Karpas-422 (cell line): ENCODE measurements at regions not wholly inside any gene's neighbourhood (a gene's known extent, or its start where the extent isn't known, plus 50 kb on each side); places are given as distances from the start of the nearest gene placed in this dataset.
"Not testable (repeated sequence)": the region's sequence is repeated elsewhere in the genome, so short reads cannot be mapped to it uniquely, and the experiment has no call there.

Experiments
- DNase-seq: peaks from one replicate; pipeline ENCODE4 v3.0.0-alpha.2; 2015
- H2AFZ ChIP-seq: fragments of 200-600 bp; sonication (generic); 2 replicates; pipeline ENCODE4 v1.6.1; 2014; ENCODE audit warnings: antibody characterized with exemption, low read length, mixed read lengths
- H3K27ac ChIP-seq: fragments of 200-600 bp; sonication (generic); 2 replicates; pipeline ENCODE4 v1.5.1; 2014; ENCODE audit warnings: mild to moderate bottlenecking, low read length, moderate library complexity
- H3K27me3 ChIP-seq: fragments of 200-600 bp; sonication (generic); 2 replicates; pipeline ENCODE4 v1.6.1; 2014; ENCODE audit warnings: low read length, mixed read lengths
- H3K36me3 ChIP-seq: fragments of 200-600 bp; sonication (generic); 2 replicates; pipeline ENCODE4 v1.6.1; 2014; ENCODE audit warnings: low read length, mixed read lengths; ENCODE audit not compliant: insufficient read depth
- H3K4me1 ChIP-seq: fragments of 200-600 bp; sonication (generic); 2 replicates; pipeline ENCODE4 v1.6.1; 2014; ENCODE audit warnings: mild to moderate bottlenecking, low read length, mixed read lengths
- H3K4me2 ChIP-seq: fragments of 200-600 bp; sonication (generic); 2 replicates; pipeline ENCODE4 v1.6.1; 2014; ENCODE audit warnings: low read length, low read depth, mild to moderate bottlenecking; ENCODE audit not compliant: poor library complexity, severe bottlenecking
- H3K4me3 ChIP-seq: fragments of 200-600 bp; sonication (generic); 2 replicates; pipeline ENCODE4 v1.5.1; 2014; ENCODE audit warnings: mild to moderate bottlenecking, antibody characterized with exemption, low read length, mixed read lengths
- H3K79me2 ChIP-seq: fragments of 200-600 bp; sonication (generic); 2 replicates; pipeline ENCODE4 v1.6.1; 2014; ENCODE audit warnings: mild to moderate bottlenecking, low read length, mixed read lengths
- H3K9ac ChIP-seq: fragments of 200-600 bp; sonication (generic); 2 replicates; pipeline ENCODE4 v1.6.0; 2014; ENCODE audit warnings: low read length
- H3K9me2 ChIP-seq: fragments of 200-600 bp; sonication (generic), shearing (Covaris generic); replicated peaks from 2 replicates; pipeline ENCODE4 v1.6.0; 2014; ENCODE audit warnings: mild to moderate bottlenecking, low read length, moderate library complexity; ENCODE audit not compliant: insufficient read depth
- H3K9me3 ChIP-seq: fragments of 300-700, 200-600 bp; sonication (generic); 2 replicates; pipeline ENCODE4 v1.6.1; 2014; ENCODE audit warnings: low read length, mixed read lengths
- H4K20me1 ChIP-seq: fragments of 200-600 bp; sonication (generic); 2 replicates; pipeline ENCODE4 v1.6.1; 2014; ENCODE audit warnings: mild to moderate bottlenecking, antibody characterized with exemption, low read length, low read depth; ENCODE audit not compliant: insufficient read depth

DNA sequence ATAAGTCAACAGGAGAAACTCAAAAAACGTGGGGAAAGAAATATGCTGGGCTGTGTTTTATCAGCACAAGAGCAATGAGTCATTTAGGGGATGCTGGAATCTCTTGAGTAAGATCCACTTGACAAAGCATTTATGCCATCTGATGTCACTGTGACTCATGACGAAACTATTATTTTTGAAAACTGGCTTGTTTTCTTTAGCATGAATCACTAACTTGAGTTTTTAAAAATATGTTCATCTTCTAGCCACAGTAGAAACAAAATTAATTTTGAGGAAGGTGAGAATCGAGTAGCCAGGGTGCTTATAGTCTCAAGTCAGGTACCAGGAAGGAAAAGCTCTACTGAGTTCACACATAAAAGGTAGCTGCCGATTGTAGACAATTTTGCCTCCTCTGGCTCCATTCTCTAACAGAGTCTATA is 456.2 kb upstream of the MGAT4C start:
- Histone ChIP-seq H3K27me3 (no peaks in the 10 kb centered on the region), H3K4me2 (no peak overlapping the region), H3K4me3 (no peak overlapping the region), H3K27ac (no peak overlapping the region), H3K9me2 (no peaks in the 10 kb centered on the region), H3K9ac (no peak overlapping the region), H3K36me3 (no peaks in the 10 kb centered on the region), H3K9me3 (peaks cover 9% of the 10 kb centered on the region), H2AFZ (no peak overlapping the region), H3K4me1 (no peaks in the 10 kb centered on the region), H3K79me2 (no peaks in the 10 kb centered on the region), H4K20me1 (no peaks in the 10 kb centered on the region)
- no peak for DNase-seq

DNA sequence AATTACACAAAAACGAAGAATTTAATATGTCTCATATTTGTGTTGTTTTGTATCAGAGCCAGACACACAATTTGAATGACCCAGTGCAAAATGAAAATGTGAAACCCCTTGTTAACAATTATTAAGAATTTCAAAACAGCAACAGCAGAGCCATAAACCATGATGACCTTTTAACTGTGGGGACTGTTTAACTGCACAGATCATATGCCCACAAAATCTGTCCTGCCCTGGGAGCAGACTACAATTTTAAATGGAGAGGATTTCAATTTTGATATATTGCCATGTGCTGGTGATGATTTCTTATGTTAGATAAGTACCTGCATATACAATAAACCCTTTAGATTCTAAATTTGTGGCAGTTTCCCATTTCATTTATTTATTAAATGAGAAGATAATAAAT is 455.5 kb upstream of the MGAT4C start:
- Histone ChIP-seq H3K27me3 (no peaks in the 10 kb centered on the region), H3K79me2 (no peaks in the 10 kb centered on the region), H3K4me3 (no peak overlapping the region), H3K4me1 (no peaks in the 10 kb centered on the region), H3K27ac (no peak overlapping the region), H3K9me3 (peaks cover 9% of the 10 kb centered on the region), H2AFZ (no peak overlapping the region), H3K36me3 (no peaks in the 10 kb centered on the region), H4K20me1 (no peaks in the 10 kb centered on the region), H3K4me2 (no peak overlapping the region), H3K9me2 (no peaks in the 10 kb centered on the region), H3K9ac (no peak overlapping the region)
- no peak for DNase-seq

DNA sequence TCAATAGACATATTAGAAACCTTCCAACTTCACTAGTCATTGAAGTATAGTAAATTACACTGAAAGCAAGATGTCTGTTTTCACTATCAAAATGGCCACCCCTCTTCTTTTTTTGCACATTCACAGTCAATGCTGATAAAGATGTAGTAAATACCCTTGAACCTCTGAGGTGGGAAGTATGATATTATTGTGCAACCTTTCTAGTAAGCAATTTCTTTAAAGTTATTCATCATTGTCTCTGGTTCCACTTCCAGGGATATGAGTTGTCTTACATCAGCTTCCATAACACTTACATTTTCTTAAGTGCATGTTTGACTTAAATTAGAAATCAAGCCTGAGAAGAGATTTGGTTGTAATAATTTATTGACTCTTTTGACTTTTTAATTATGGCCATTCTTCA is 453.9 kb upstream of the MGAT4C start:
- Histone ChIP-seq H3K27ac (no peak overlapping the region), H3K36me3 (no peaks in the 10 kb centered on the region), H2AFZ (no peak overlapping the region), H3K27me3 (no peaks in the 10 kb centered on the region), H3K4me2 (no peak overlapping the region), H3K4me3 (no peak overlapping the region), H3K9ac (no peak overlapping the region), H3K9me2 (no peaks in the 10 kb centered on the region), H3K4me1 (no peaks in the 10 kb centered on the region), H3K9me3 (peaks cover 12% of the 10 kb centered on the region), H3K79me2 (no peaks in the 10 kb centered on the region), H4K20me1 (no peaks in the 10 kb centered on the region)
- no peak for DNase-seq

GRCh38 chr12:86709017-86709416 is 452.8 kb upstream of the MGAT4C start:
- H3K27ac ChIP-seq: not testable (repeated sequence)

GRCh38 chr12:86698641-86698980 is 442.4 kb upstream of the MGAT4C start:
- H3K4me3 ChIP-seq: no peak overlapping the region
- H3K27ac ChIP-seq: no peak overlapping the region
- H3K4me2 ChIP-seq: no peak overlapping the region
- no peak for DNase-seq
- H3K9me2 ChIP-seq: no peaks in the 10 kb centered on the region
- no peaks in the 10 kb centered on the region for H4K20me1 ChIP-seq
- no peak overlapping the region for H3K9ac ChIP-seq
- H3K4me1 ChIP-seq: no peaks in the 10 kb centered on the region
- H2AFZ ChIP-seq: no peak overlapping the region
- H3K36me3 ChIP-seq: no peaks in the 10 kb centered on the region
- peaks cover 21% of the 10 kb centered on the region for H3K9me3 ChIP-seq
- no peaks in the 10 kb centered on the region for H3K79me2 ChIP-seq
- no peaks in the 10 kb centered on the region for H3K27me3 ChIP-seq

More at GRCh38 chr12:86709017-86709416, 452.8 kb upstream of the MGAT4C start:
- H2AFZ ChIP-seq, H3K4me2 ChIP-seq, H3K9me2 ChIP-seq, H3K9ac ChIP-seq, H3K4me1 ChIP-seq, H3K4me3 ChIP-seq, H3K36me3 ChIP-seq, H3K27me3 ChIP-seq, H3K79me2 ChIP-seq, H4K20me1 ChIP-seq, DNase-seq: not testable (repeated sequence)
- peaks cover 17% of the 10 kb centered on the region for H3K9me3 ChIP-seq

- Histone ChIP-seq H3K27ac (no peak overlapping the region), H3K9me3 (peaks cover 19% of the 10 kb centered on the region), H3K27me3 (no peaks in the 10 kb centered on the region), H2AFZ (no peak overlapping the region), H3K79me2 (no peaks in the 10 kb centered on the region), H3K9me2 (no peaks in the 10 kb centered on the region), H3K36me3 (no peaks in the 10 kb centered on the region), H3K4me3 (no peak overlapping the region), H3K4me2 (no peak overlapping the region), H4K20me1 (no peaks in the 10 kb centered on the region), H3K9ac (no peak overlapping the region), H3K4me1 (no peaks in the 10 kb centered on the region)
- no peak for DNase-seq
These were observed 441.9 kb upstream of the MGAT4C start for GRCh38 chr12:86697916-86698640.

- no peaks in the 10 kb centered on the region for H3K4me1 ChIP-seq
- no peak overlapping the region for H2AFZ ChIP-seq
- no peaks in the 10 kb centered on the region for H3K9me2 ChIP-seq
- H3K4me2 ChIP-seq: no peak overlapping the region
- H3K36me3 ChIP-seq: no peaks in the 10 kb centered on the region
- no peaks in the 10 kb centered on the region for H4K20me1 ChIP-seq
- no peak overlapping the region for H3K9ac ChIP-seq
- H3K27ac ChIP-seq: no peak overlapping the region
- no peaks in the 10 kb centered on the region for H3K27me3 ChIP-seq
- H3K4me3 ChIP-seq: no peak overlapping the region
- no peak for DNase-seq
- no peaks in the 10 kb centered on the region for H3K79me2 ChIP-seq
- 0 out of 2 replicates have a peak, but pooled peaks cover 5% of the 10 kb centered on the region for H3K9me3 ChIP-seq
These were observed 427.5 kb upstream of the MGAT4C start for GRCh38 chr12:86683568-86684304.

DNA sequence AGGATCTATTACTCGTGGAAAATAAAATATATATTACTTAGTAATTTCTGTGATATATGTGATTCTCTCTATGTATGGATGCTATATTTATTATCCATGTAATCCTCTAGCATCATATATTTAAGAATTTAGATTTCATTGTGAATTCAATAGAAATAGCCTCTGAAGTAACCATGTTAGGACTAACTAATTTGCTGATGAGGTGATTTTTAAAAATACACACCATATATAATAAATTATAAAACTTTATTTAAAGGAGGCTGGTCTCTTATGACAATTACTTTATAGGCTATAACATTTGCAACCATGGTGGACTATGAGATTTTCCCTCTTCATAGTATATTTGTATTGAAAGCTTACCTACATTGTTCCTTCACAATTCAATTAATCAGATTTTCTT is 424.9 kb upstream of the MGAT4C start:
- Histone ChIP-seq H3K27ac (no peak overlapping the region), H3K4me1 (no peaks in the 10 kb centered on the region), H3K4me2 (no peak overlapping the region), H4K20me1 (no peaks in the 10 kb centered on the region), H3K27me3 (no peaks in the 10 kb centered on the region), H3K36me3 (no peaks in the 10 kb centered on the region), H3K9me3 (0 out of 2 replicates have a peak, but pooled peaks cover 9% of the 10 kb centered on the region), H3K4me3 (no peak overlapping the region), H3K9me2 (no peaks in the 10 kb centered on the region), H3K9ac (no peak overlapping the region), H3K79me2 (no peaks in the 10 kb centered on the region), H2AFZ (no peak overlapping the region)
- DNase-seq: no peak
